ENCODE measurements at regions not wholly inside any gene's neighbourhood (a gene's known extent, or its start where the extent isn't known, plus 50 kb on each side); places are given as distances from the start of the nearest gene placed in this dataset.

GRCh38 chr15:94080416-94080815, 150.9 kb upstream of the MCTP2 start (continued):
- no peak for TF ChIP-seq GATAD2B (conservative IDR thresholded peaks at IDR 0.05; ENCODE audit: low read depth)
- TF ChIP-seq HSF1 (IDR thresholded peaks at IDR 0.05; ENCODE audit: low read depth, low read length): no peak

GRCh38 chr15:94079968-94080367, 151.4 kb upstream of the MCTP2 start:
- BruUV-seq (replicated peaks): no TSS peak
- peaks cover 0 to 2% of the 10 kb centered on the region in 2 experiments; a peak in 2 of 4 replicates for H3K27me3 ChIP-seq (replicated peaks in 1 of 2; ENCODE audit: control insufficient read depth in 2 of 2, insufficient read depth in 2 of 2, low read length in 1 of 2)
- ChIA-PET POLR2A (no interaction called here), SMC1A (ENCODE audit: uncharacterized antibody, unreplicated experiment) (no interaction called here), CTCF (interaction anchor here (1.1 to 1.2 kb wide), 2 partner anchors 10 to 34 kb away, joined by 3 to 4 read pairs; no protein-coding TSS in a partner anchor), RAD21 (ENCODE audit: unreplicated experiment) (no interaction called here)
- H3K36me3 ChIP-seq (ENCODE audit: control insufficient read depth in 2 of 2, insufficient read depth in 2 of 2, low read length in 1 of 2): no peaks in the 10 kb centered on the region
- H3K4me2 ChIP-seq (ENCODE audit: control insufficient read depth, insufficient read depth): no peak overlapping the region
- no peaks in the 10 kb centered on the region for H3K79me2 ChIP-seq (ENCODE audit: control insufficient read depth, insufficient read depth, low read length)
- no peaks in the 10 kb centered on the region for H3K4me1 ChIP-seq (ENCODE audit: control insufficient read depth, insufficient read depth, low read length)
- in situ Hi-C loops (cut with MboI) (no loop called here), intact Hi-C loops (cut with micrococcal nuclease; ENCODE audit: unreplicated experiment) (no loop called here)
- no peak for DNase-seq (ENCODE audit: low read depth, low spot score)
- no peaks in the 10 kb centered on the region for H3K9me3 ChIP-seq (replicated peaks; ENCODE audit: control insufficient read depth, insufficient read depth, low read length)
- H2AFZ ChIP-seq (ENCODE audit: control insufficient read depth, low read depth, low read length): no peak overlapping the region
- no peak for ATAC-seq
- no peak overlapping the region for H3K27ac ChIP-seq (ENCODE audit: control insufficient read depth, insufficient read depth)
- H3K9ac ChIP-seq (ENCODE audit: control insufficient read depth, insufficient read depth, low read length): no peak overlapping the region
- no peak for FAIRE-seq
- TF ChIP-seq SMAD5 (IDR thresholded peaks at IDR 0.05; ENCODE audit: low read depth) (no peak), SUZ12 (IDR thresholded peaks at IDR 0.05; ENCODE audit: unreplicated experiment) (no peak), POLR2AphosphoS5 (IDR thresholded peaks at IDR 0.05; ENCODE audit: low read length) (no peak), PRDM15 (CRISPR knock-in tag; IDR thresholded peaks at IDR 0.05) (no peak), YY1 (IDR thresholded peaks at IDR 0.05; ENCODE audit: low read depth, low read length) (no peak), BRCA1 (IDR thresholded peaks at IDR 0.05; ENCODE audit: low read depth, low read length) (no peak), RAD51 (IDR thresholded peaks at IDR 0.05) (no peak), MTA2 (IDR thresholded peaks at IDR 0.05; ENCODE audit: low read depth) (no peak), SREBF1 (IDR thresholded peaks at IDR 0.05; ENCODE audit: low read length) (no peak), STAT3 (IDR thresholded peaks at IDR 0.05; ENCODE audit: low read depth, low read length) (no peak)
- no peak overlapping the region for H3K4me3 ChIP-seq
- WGBS (ENCODE audit: insufficient coverage, insufficient replicate concordance, low lambda C conversion rate, missing lambda C conversion rate): 18% methylated on average over 4 of the region's 4 CpGs
- H4K20me1 ChIP-seq (ENCODE audit: control insufficient read depth, insufficient read depth): no peaks in the 10 kb centered on the region

Data from GM12878 (cell line).